ENCODE measurements at regions not wholly inside any gene's neighbourhood (a gene's known extent, or its start where the extent isn't known, plus 50 kb on each side); places are given as distances from the start of the nearest gene placed in this dataset.

- no peak for TF ChIP-seq GATA3 (IDR thresholded peaks at IDR 0.05; ENCODE audit: low read depth, low read length)
- no peak for TF ChIP-seq GATA2 (IDR thresholded peaks at IDR 0.05; ENCODE audit: low read depth, low read length)
Observed at GRCh38 chr4:32987111-32987510, 2266.9 kb downstream of the PCDH7 start.

Data from SH-SY5Y (cell line).